ENCODE measurements at regions not wholly inside any gene's neighbourhood (a gene's known extent, or its start where the extent isn't known, plus 50 kb on each side); places are given as distances from the start of the nearest gene placed in this dataset.
"Not testable (repeated sequence)": the region's sequence is repeated elsewhere in the genome, so short reads cannot be mapped to it uniquely, and the experiment has no call there.

GRCh38 chr6:2578767-2579166 is 172.0 kb downstream of the MYLK4 start:
- DNase-seq (no peak), FAIRE-seq (no peak)
- Histone ChIP-seq H3K27ac (ENCODE audit: low read depth in 1 of 3, low read length in 2 of 3) (no peak overlapping the region), H3K36me3 (ENCODE audit: control insufficient read depth in 3 of 3, insufficient read depth in 2 of 3, low read depth in 1 of 3, low read length in 3 of 3) (no peaks in the 10 kb centered on the region), H3K9me3 (ENCODE audit: control insufficient read depth in 2 of 2, insufficient read depth in 1 of 2, low read depth in 1 of 2, low read length in 1 of 2) (no peaks in the 10 kb centered on the region), H3K4me3 (ENCODE audit: low read depth in 1 of 3, low read length in 3 of 3) (no peak overlapping the region), H3K27me3 (ENCODE audit: control insufficient read depth in 3 of 3, insufficient read depth in 3 of 3, low read length in 3 of 3) (peaks cover 0 to 2% (median 0%) of the 10 kb centered on the region in 3 donors), H3K4me1 (ENCODE audit: control insufficient read depth in 3 of 3, insufficient read depth in 2 of 3, low read depth in 1 of 3, low read length in 2 of 3) (no peaks in the 10 kb centered on the region)
- WGBS, 3 donors: 75 to 93% (median 76%) methylated on average over 2 of the region's 2 CpGs

- Histone ChIP-seq H3K36me3 (ENCODE audit: control insufficient read depth in 3 of 3, insufficient read depth in 2 of 3, low read depth in 1 of 3, low read length in 3 of 3) (no peaks in the 10 kb centered on the region), H3K27ac (ENCODE audit: low read depth in 1 of 3, low read length in 2 of 3) (no peak overlapping the region), H3K27me3 (ENCODE audit: control insufficient read depth in 3 of 3, insufficient read depth in 3 of 3, low read length in 3 of 3) (no peaks in the 10 kb centered on the region), H3K4me1 (ENCODE audit: control insufficient read depth in 3 of 3, insufficient read depth in 2 of 3, low read depth in 1 of 3, low read length in 2 of 3) (no peaks in the 10 kb centered on the region), H3K4me3 (ENCODE audit: low read depth in 1 of 3, low read length in 3 of 3) (no peak overlapping the region), H3K9me3 (ENCODE audit: control insufficient read depth in 2 of 2, insufficient read depth in 1 of 2, low read depth in 1 of 2, low read length in 1 of 2) (no peaks in the 10 kb centered on the region)
- FAIRE-seq (no peak), DNase-seq (no peak)
- WGBS, 3 donors: 57 to 71% (median 62%) methylated on average over 3 of the region's 3 CpGs
Measured at GRCh38 chr6:2576499-2576898, 174.2 kb downstream of the MYLK4 start.

GRCh38 chr6:2575236-2575635 is 175.5 kb downstream of the MYLK4 start:
- 74 to 94% (median 86%) methylated on average over 5 of the region's 5 CpGs for WGBS, 3 donors
- DNase-seq (no peak), FAIRE-seq (no peak)
- no peak overlapping the region for H3K4me3 ChIP-seq (ENCODE audit: low read depth in 1 of 3, low read length in 3 of 3)
- no peaks in the 10 kb centered on the region for H3K27me3 ChIP-seq (ENCODE audit: control insufficient read depth in 3 of 3, insufficient read depth in 3 of 3, low read length in 3 of 3)
- no peak overlapping the region for H3K27ac ChIP-seq (ENCODE audit: low read depth in 1 of 3, low read length in 2 of 3)
- H3K9me3 ChIP-seq (ENCODE audit: control insufficient read depth in 2 of 2, insufficient read depth in 1 of 2, low read depth in 1 of 2, low read length in 1 of 2): no peaks in the 10 kb centered on the region
- no peaks in the 10 kb centered on the region for H3K36me3 ChIP-seq (ENCODE audit: control insufficient read depth in 3 of 3, insufficient read depth in 2 of 3, low read depth in 1 of 3, low read length in 3 of 3)
- no peaks in the 10 kb centered on the region for H3K4me1 ChIP-seq (ENCODE audit: control insufficient read depth in 3 of 3, insufficient read depth in 2 of 3, low read depth in 1 of 3, low read length in 2 of 3)

GRCh38 chr6:2569420-2569819 is 181.3 kb downstream of the MYLK4 start:
- not testable (repeated sequence) for FAIRE-seq; H3K9me3 ChIP-seq (ENCODE audit: control insufficient read depth in 2 of 2, insufficient read depth in 1 of 2, low read depth in 1 of 2, low read length in 1 of 2); H3K4me3 ChIP-seq (ENCODE audit: low read depth in 1 of 3, low read length in 3 of 3); H3K27ac ChIP-seq (ENCODE audit: low read depth in 1 of 3, low read length in 2 of 3); H3K36me3 ChIP-seq (ENCODE audit: control insufficient read depth in 3 of 3, insufficient read depth in 2 of 3, low read depth in 1 of 3, low read length in 3 of 3); DNase-seq; H3K4me1 ChIP-seq (ENCODE audit: control insufficient read depth in 3 of 3, insufficient read depth in 2 of 3, low read depth in 1 of 3, low read length in 2 of 3); H3K27me3 ChIP-seq (ENCODE audit: control insufficient read depth in 3 of 3, insufficient read depth in 3 of 3, low read length in 3 of 3)
- 78 to 95% (median 91%) methylated on average over 1 of the region's 1 CpG for WGBS, 3 donors

- no peak for FAIRE-seq
Measured at GRCh38 chr6:2566048-2566447, 184.7 kb downstream of the MYLK4 start.

GRCh38 chr6:2565499-2565898 is 185.2 kb downstream of the MYLK4 start:
- FAIRE-seq: no peak
- 58 to 84% (median 76%) methylated on average over 5 of the region's 5 CpGs for WGBS, 3 donors

More at GRCh38 chr6:2566048-2566447, 184.7 kb downstream of the MYLK4 start:
- no peak overlapping the region for H3K27ac ChIP-seq (ENCODE audit: low read depth in 1 of 3, low read length in 2 of 3)
- WGBS, 3 donors: 86 to 95% (median 88%) methylated on average over 1 of the region's 1 CpG
- H3K36me3 ChIP-seq (ENCODE audit: control insufficient read depth in 3 of 3, insufficient read depth in 2 of 3, low read depth in 1 of 3, low read length in 3 of 3): no peaks in the 10 kb centered on the region
- peaks cover 0 to 2% (median 0%) of the 10 kb centered on the region in 3 donors for H3K27me3 ChIP-seq (ENCODE audit: control insufficient read depth in 3 of 3, insufficient read depth in 3 of 3, low read length in 3 of 3)
- H3K9me3 ChIP-seq (ENCODE audit: control insufficient read depth in 2 of 2, insufficient read depth in 1 of 2, low read depth in 1 of 2, low read length in 1 of 2): peaks cover 0 to 4% of the 10 kb centered on the region in 2 donors
- DNase-seq: no peak
- H3K4me3 ChIP-seq (ENCODE audit: low read depth in 1 of 3, low read length in 3 of 3): no peak overlapping the region
- peaks cover 0 to 7% (median 0%) of the 10 kb centered on the region in 3 donors for H3K4me1 ChIP-seq (ENCODE audit: control insufficient read depth in 3 of 3, insufficient read depth in 2 of 3, low read depth in 1 of 3, low read length in 2 of 3)

GRCh38 chr6:2563635-2564034 is 187.1 kb downstream of the MYLK4 start:
- peaks cover 0 to 8% (median 0%) of the 10 kb centered on the region in 3 donors for H3K4me1 ChIP-seq (ENCODE audit: control insufficient read depth in 3 of 3, insufficient read depth in 2 of 3, low read depth in 1 of 3, low read length in 2 of 3)
- H3K27ac ChIP-seq (ENCODE audit: low read depth in 1 of 3, low read length in 2 of 3): no peak overlapping the region
- FAIRE-seq: no peak
- no peaks in the 10 kb centered on the region for H3K36me3 ChIP-seq (ENCODE audit: control insufficient read depth in 3 of 3, insufficient read depth in 2 of 3, low read depth in 1 of 3, low read length in 3 of 3)
- no peaks in the 10 kb centered on the region for H3K9me3 ChIP-seq (ENCODE audit: control insufficient read depth in 2 of 2, insufficient read depth in 1 of 2, low read depth in 1 of 2, low read length in 1 of 2)
- peak; percentile 52 to 54 for DNase-seq
- H3K4me3 ChIP-seq (ENCODE audit: low read depth in 1 of 3, low read length in 3 of 3): no peak overlapping the region
- 5 to 34% (median 11%) methylated on average over 6 of the region's 6 CpGs for WGBS, 3 donors
- peaks cover 0 to 2% (median 0%) of the 10 kb centered on the region in 3 donors for H3K27me3 ChIP-seq (ENCODE audit: control insufficient read depth in 3 of 3, insufficient read depth in 3 of 3, low read length in 3 of 3)

More at GRCh38 chr6:2565499-2565898, 185.2 kb downstream of the MYLK4 start:
- no peak for DNase-seq
- Histone ChIP-seq H3K36me3 (ENCODE audit: control insufficient read depth in 3 of 3, insufficient read depth in 2 of 3, low read depth in 1 of 3, low read length in 3 of 3) (no peaks in the 10 kb centered on the region), H3K27ac (ENCODE audit: low read depth in 1 of 3, low read length in 2 of 3) (no peak overlapping the region), H3K4me1 (ENCODE audit: control insufficient read depth in 3 of 3, insufficient read depth in 2 of 3, low read depth in 1 of 3, low read length in 2 of 3) (peaks cover 0 to 8% (median 0%) of the 10 kb centered on the region in 3 donors), H3K9me3 (ENCODE audit: control insufficient read depth in 2 of 2, insufficient read depth in 1 of 2, low read depth in 1 of 2, low read length in 1 of 2) (peaks cover 0 to 4% of the 10 kb centered on the region in 2 donors), H3K4me3 (ENCODE audit: low read depth in 1 of 3, low read length in 3 of 3) (no peak overlapping the region), H3K27me3 (ENCODE audit: control insufficient read depth in 3 of 3, insufficient read depth in 3 of 3, low read length in 3 of 3) (peaks cover 0 to 2% (median 0%) of the 10 kb centered on the region in 3 donors)

GRCh38 chr6:2562721-2563451 is 187.8 kb downstream of the MYLK4 start:
- no peak for FAIRE-seq
- Histone ChIP-seq H3K9me3 (ENCODE audit: control insufficient read depth in 2 of 2, insufficient read depth in 1 of 2, low read depth in 1 of 2, low read length in 1 of 2) (no peaks in the 10 kb centered on the region), H3K27ac (ENCODE audit: low read depth in 1 of 3, low read length in 2 of 3) (no peak overlapping the region), H3K4me1 (ENCODE audit: control insufficient read depth in 3 of 3, insufficient read depth in 2 of 3, low read depth in 1 of 3, low read length in 2 of 3) (peaks cover 0 to 8% (median 0%) of the 10 kb centered on the region in 3 donors), H3K4me3 (ENCODE audit: low read depth in 1 of 3, low read length in 3 of 3) (no peak overlapping the region), H3K27me3 (ENCODE audit: control insufficient read depth in 3 of 3, insufficient read depth in 3 of 3, low read length in 3 of 3) (peaks cover 0 to 2% (median 0%) of the 10 kb centered on the region in 3 donors), H3K36me3 (ENCODE audit: control insufficient read depth in 3 of 3, insufficient read depth in 2 of 3, low read depth in 1 of 3, low read length in 3 of 3) (no peaks in the 10 kb centered on the region)
- no peak for DNase-seq
- WGBS, 3 donors: 81 to 95% (median 88%) methylated on average over 4 of the region's 4 CpGs
